PC-3 (cell line): ENCODE measurements at regions not wholly inside any gene's neighbourhood (a gene's known extent, or its start where the extent isn't known, plus 50 kb on each side); places are given as distances from the start of the nearest gene placed in this dataset.

Experiments used
- EZH2 ChIP-seq: fragments of 300-600 bp; sonication (generic); IDR thresholded peaks from one replicate; pipeline ENCODE4 v1.6.1; 2017; ENCODE audit warnings: antibody characterized with exemption, mild to moderate bottlenecking, low read length; ENCODE audit not compliant: unreplicated experiment
- TF ChIP-seq, protein P1 (sequence below): fragments of 300-600 bp; sonication (generic); conservative IDR thresholded peaks from 2 replicates; pipeline ENCODE4 v1.5.1; 2017; ENCODE audit warnings: antibody characterized with exemption, low read depth, mild to moderate bottlenecking, low read length

DNA sequence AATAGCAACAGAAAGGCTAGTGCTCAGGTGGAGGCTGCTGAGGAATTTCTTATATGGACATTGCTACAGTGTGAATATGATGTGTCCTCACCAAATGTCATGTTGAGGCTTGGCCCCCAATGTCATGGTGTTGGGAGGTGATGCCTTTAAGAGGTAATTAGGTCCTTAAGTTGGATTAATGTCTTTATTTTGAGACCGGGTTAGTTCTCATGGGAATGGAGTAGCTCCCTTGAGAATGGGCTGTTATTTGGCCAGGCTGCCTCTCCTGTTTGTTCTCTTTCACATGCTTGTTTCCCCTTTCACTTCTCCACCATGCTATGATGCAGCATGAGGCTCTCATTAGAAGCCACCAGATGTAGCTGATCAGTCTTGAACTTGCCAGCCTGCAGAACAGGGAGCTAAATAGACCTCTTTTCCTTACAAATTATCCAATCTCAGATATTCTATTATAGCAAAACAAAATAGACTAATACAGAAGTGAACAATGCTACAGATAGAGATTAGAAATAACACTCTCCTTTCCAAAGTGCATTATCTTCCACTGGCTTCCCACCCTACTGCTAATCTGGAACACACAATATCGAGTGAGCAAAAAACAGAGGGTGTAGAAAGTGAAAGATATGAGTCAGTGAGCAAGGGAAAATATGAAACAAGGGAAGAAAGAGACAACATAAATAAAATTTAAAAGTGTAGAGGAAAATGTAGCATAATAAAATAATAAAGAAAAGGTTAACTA, 160.2 kb downstream of the NTMT2 start:
- TF ChIP-seq, protein P1, sequence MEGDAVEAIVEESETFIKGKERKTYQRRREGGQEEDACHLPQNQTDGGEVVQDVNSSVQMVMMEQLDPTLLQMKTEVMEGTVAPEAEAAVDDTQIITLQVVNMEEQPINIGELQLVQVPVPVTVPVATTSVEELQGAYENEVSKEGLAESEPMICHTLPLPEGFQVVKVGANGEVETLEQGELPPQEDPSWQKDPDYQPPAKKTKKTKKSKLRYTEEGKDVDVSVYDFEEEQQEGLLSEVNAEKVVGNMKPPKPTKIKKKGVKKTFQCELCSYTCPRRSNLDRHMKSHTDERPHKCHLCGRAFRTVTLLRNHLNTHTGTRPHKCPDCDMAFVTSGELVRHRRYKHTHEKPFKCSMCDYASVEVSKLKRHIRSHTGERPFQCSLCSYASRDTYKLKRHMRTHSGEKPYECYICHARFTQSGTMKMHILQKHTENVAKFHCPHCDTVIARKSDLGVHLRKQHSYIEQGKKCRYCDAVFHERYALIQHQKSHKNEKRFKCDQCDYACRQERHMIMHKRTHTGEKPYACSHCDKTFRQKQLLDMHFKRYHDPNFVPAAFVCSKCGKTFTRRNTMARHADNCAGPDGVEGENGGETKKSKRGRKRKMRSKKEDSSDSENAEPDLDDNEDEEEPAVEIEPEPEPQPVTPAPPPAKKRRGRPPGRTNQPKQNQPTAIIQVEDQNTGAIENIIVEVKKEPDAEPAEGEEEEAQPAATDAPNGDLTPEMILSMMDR: no peak
- TF ChIP-seq EZH2: no peak
